Bronchial epithelial cell (primary cell): ENCODE measurements at regions not wholly inside any gene's neighbourhood (a gene's known extent, or its start where the extent isn't known, plus 50 kb on each side); places are given as distances from the start of the nearest gene placed in this dataset.

ENCODE experiments used
- DNase-seq: peaks from one replicate; pipeline ENCODE4 v3.0.0-alpha.2; 2010; ENCODE audit warnings: low read depth
- FAIRE-seq: peaks from 2 replicates; lab custom pipeline; 2011; peaks lifted over from hg19 to GRCh38; lab: Jason Lieb, UNC
- H3K27me3 ChIP-seq: 2 replicates; pipeline ENCODE4 v1.5.1; 2011; ENCODE audit warnings: low read length; ENCODE audit not compliant: control insufficient read depth, insufficient read depth
- H3K36me3 ChIP-seq: 2 replicates; pipeline ENCODE4 v1.5.1; 2011; ENCODE audit warnings: low read length; ENCODE audit not compliant: control insufficient read depth, insufficient read depth
- H3K4me3 ChIP-seq: 2 replicates; pipeline ENCODE4 v1.5.1; 2011; ENCODE audit warnings: mild to moderate bottlenecking, low read depth, low read length, control low read depth
- TF ChIP-seq, protein P1 (sequence below): IDR thresholded peaks from 2 replicates; pipeline ENCODE4 v1.5.1; 2011; ENCODE audit warnings: mild to moderate bottlenecking, moderate library complexity, low read length, control low read depth, inconsistent platforms; ENCODE audit not compliant: insufficient read depth, severe bottlenecking

DNA sequence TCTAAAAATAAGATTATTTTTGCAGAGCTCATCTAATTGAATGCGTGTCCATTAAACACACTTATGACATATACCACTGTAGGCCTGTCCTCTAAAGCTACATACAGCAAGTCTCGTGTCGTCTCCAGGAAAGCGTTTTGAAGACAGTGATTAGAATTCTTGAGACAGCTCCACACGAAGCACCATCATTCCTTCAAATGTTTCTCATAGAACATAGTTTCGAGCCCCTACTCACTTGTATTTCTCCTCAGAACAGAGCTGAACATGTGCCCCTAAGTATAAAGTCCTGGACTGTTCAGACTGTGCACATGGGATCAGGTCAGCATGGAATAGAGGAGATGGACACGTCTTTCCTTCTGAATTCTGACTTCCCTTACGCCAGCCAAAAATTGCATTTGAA lies 64.5 kb upstream of the HMGA2 start:
- FAIRE-seq = no peak
- no peak for DNase-seq
- Histone ChIP-seq H3K27me3 (no peaks in the 10 kb centered on the region), H3K36me3 (no peaks in the 10 kb centered on the region), H3K4me3 (no peak overlapping the region)
- TF ChIP-seq, protein P1, sequence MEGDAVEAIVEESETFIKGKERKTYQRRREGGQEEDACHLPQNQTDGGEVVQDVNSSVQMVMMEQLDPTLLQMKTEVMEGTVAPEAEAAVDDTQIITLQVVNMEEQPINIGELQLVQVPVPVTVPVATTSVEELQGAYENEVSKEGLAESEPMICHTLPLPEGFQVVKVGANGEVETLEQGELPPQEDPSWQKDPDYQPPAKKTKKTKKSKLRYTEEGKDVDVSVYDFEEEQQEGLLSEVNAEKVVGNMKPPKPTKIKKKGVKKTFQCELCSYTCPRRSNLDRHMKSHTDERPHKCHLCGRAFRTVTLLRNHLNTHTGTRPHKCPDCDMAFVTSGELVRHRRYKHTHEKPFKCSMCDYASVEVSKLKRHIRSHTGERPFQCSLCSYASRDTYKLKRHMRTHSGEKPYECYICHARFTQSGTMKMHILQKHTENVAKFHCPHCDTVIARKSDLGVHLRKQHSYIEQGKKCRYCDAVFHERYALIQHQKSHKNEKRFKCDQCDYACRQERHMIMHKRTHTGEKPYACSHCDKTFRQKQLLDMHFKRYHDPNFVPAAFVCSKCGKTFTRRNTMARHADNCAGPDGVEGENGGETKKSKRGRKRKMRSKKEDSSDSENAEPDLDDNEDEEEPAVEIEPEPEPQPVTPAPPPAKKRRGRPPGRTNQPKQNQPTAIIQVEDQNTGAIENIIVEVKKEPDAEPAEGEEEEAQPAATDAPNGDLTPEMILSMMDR = no peak

DNA sequence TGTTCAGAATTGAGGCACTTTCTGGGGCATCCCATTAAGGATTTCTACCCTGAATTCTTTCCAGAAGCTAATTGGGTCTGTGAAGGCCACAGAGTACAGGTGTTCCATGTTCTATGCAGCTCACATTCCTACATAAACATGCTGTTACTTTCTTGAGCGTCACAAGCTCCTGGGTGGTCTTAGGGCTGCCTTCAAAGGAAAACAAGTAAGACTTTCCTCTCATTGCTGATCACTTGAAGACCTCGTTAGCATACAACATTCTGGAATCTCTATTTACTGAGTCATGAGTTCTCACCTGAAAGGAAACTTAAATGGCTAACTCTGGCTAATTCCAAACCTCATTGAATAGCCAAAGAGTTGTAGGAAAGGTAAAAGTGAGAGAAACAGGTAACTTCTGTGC lies 63.0 kb upstream of the HMGA2 start:
- no peak for FAIRE-seq
- TF ChIP-seq, protein P1 = no peak

DNA sequence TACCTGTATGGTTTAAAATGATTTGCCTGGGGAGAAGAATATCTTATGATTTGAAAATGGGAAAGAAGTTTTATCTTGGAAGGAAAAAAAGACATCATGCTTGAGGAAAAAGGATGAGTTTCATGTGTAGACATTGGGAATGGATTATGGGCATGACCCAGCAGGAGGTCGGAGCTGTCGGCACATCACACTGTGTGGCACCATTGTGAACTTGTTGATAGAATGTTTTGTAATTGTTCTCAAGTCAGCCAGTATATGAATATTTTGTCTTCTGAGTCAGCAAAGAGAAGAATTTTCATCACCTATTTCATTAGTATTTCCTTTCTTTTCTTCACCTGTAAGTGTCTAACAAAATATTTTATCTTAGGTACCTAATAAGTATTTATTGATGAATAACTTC lies 60.0 kb upstream of the HMGA2 start:
- DNase-seq = peak; percentile 83
- H3K4me3 ChIP-seq = no peak overlapping the region
- H3K27me3 ChIP-seq = no peaks in the 10 kb centered on the region
- no peak for FAIRE-seq
- no peaks in the 10 kb centered on the region for H3K36me3 ChIP-seq
- TF ChIP-seq, protein P1 = no peak

More for the DNA sequence above, 63.0 kb upstream of the HMGA2 start:
- Histone ChIP-seq H3K27me3 (no peaks in the 10 kb centered on the region), H3K4me3 (no peak overlapping the region), H3K36me3 (no peaks in the 10 kb centered on the region)
- no peak for DNase-seq

DNA sequence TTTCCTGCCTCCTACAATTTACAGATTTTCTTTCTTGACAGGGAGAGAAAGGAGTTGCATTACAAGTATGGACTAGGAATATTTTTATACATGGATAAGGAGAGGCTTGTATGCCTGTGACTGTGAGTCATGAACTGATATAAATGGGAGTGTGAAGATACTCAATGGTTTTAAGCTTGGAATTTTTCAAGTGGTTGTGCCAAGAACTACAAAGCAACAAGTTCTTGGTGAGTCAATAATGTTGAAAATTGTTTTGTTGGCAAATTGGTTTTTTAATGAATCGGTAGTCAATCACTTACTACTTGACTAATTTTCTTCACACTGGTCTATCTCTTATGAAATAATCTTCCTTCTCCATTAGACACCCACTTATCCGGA lies 58.9 kb upstream of the HMGA2 start:
- peak; percentile 98 for DNase-seq
- no peak for FAIRE-seq
- Histone ChIP-seq H3K4me3 (no peak overlapping the region), H3K27me3 (no peaks in the 10 kb centered on the region), H3K36me3 (no peaks in the 10 kb centered on the region)
- TF ChIP-seq, protein P1 = no peak

DNA sequence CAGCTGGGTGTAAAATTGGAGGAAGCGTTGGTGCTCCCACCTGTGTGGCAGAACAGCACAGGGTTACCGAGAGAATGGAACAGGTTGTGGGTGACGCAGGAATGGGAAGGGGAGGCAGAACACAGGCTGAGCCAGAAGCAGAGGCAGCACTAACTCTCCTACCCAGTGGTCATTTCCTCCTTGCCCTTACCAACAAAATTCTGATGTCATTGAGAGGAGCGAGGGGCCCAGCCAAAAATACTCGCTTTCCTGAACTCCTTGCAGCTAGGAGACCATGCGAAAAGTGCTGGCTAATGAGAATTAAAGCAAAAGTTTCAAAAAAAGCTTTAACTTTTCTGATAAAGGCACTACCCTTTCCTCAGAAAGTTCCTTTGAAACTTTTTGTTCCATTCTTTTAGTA lies 54.4 kb upstream of the HMGA2 start:
- TF ChIP-seq, protein P1 = no peak
- Histone ChIP-seq H3K4me3 (no peak overlapping the region), H3K36me3 (no peaks in the 10 kb centered on the region), H3K27me3 (no peaks in the 10 kb centered on the region)
- FAIRE-seq (no peak), DNase-seq (no peak)
